Caco-2 (cell line): ENCODE measurements at regions not wholly inside any gene's neighbourhood (a gene's known extent, or its start where the extent isn't known, plus 50 kb on each side); places are given as distances from the start of the nearest gene placed in this dataset.

ENCODE experiments used
- BruUV-seq: library from RNA; stranded (reverse); fragments of 400-500 nt; replicated peaks from 2 replicates; lab custom pipeline; 2021; lab: Mats Ljungman, UMichigan
- CTCF ChIA-PET: fragments of 300-600 bp; sonication (Branson Sonifier 250); formaldehyde crosslinking; loops from one replicate; lab custom pipeline; 2022; ENCODE audit warnings: antibody characterized with exemption; lab: Charles Lee
- POLR2A ChIA-PET: fragments of 300-600 bp; sonication (Branson Sonifier 250); formaldehyde crosslinking; loops from one replicate; lab custom pipeline; 2022; ENCODE audit warnings: antibody characterized with exemption; lab: Charles Lee
- DNase-seq, 2 experiments: peaks; one replicate each; pipeline versions ENCODE4 v3.0.0 to v3.0.0-alpha.2; 2020 to 2022
- H3K27me3 ChIP-seq: replicated peaks from 2 replicates; pipeline ENCODE4 v1.6.0; 2011; ENCODE audit warnings: low read length; ENCODE audit not compliant: control insufficient read depth, insufficient read depth
- H3K36me3 ChIP-seq: 2 replicates; pipeline ENCODE4 v1.5.1; 2011; ENCODE audit warnings: low read length; ENCODE audit not compliant: control insufficient read depth, insufficient read depth
- H3K4me1 ChIP-seq: fragments of 250-450 bp; sonication (Bioruptor Pico); 2 replicates; pipeline ENCODE4 v1.5.1; 2020; ENCODE audit warnings: mild to moderate bottlenecking
- H3K4me3 ChIP-seq: 2 replicates; pipeline ENCODE4 v1.5.1; 2011; ENCODE audit warnings: low read depth, mild to moderate bottlenecking, control low read depth, low read length
- H3K9me3 ChIP-seq: fragments of 250-450 bp; sonication (Bioruptor Pico); 2 replicates; pipeline ENCODE4 v1.5.1; 2020; ENCODE audit warnings: mild to moderate bottlenecking, moderate library complexity
- H3K27ac Mint-ChIP-seq: one replicate; pipeline ENCODE4 v1.8.0; 2022; ENCODE audit warnings: mixed read lengths; ENCODE audit not compliant: unreplicated experiment
- H3K27me3 Mint-ChIP-seq: one replicate; pipeline ENCODE4 v1.8.0; 2022; ENCODE audit warnings: mixed read lengths; ENCODE audit not compliant: insufficient read depth, unreplicated experiment
- H3K36me3 Mint-ChIP-seq: one replicate; pipeline ENCODE4 v1.8.0; 2022; ENCODE audit warnings: mild to moderate bottlenecking, mixed read lengths; ENCODE audit not compliant: insufficient read depth, unreplicated experiment
- H3K4me1 Mint-ChIP-seq: one replicate; pipeline ENCODE4 v1.8.0; 2022; ENCODE audit warnings: low read depth, mixed read lengths; ENCODE audit not compliant: unreplicated experiment
- H3K4me3 Mint-ChIP-seq: one replicate; pipeline ENCODE4 v1.8.0; 2022; ENCODE audit warnings: mild to moderate bottlenecking, moderate library complexity, mixed read lengths; ENCODE audit not compliant: unreplicated experiment
- H3K9me3 Mint-ChIP-seq: one replicate; pipeline ENCODE4 v1.8.0; 2022; ENCODE audit warnings: mixed read lengths; ENCODE audit not compliant: unreplicated experiment
- CTCF ChIP-seq, 2 experiments: fragments of 200-600 bp in 1 of 2; IDR thresholded peaks; 1 replicate in 1 of 2; 2 replicates in 1 of 2; pipeline versions ENCODE4 v1.5.1 to v1.8.0; 2011 to 2022; ENCODE audit warnings: antibody characterized with exemption in 1 of 2, control low read depth in 1 of 2, inconsistent platforms in 1 of 2, low read depth in 1 of 2, low read length in 1 of 2, mild to moderate bottlenecking in 1 of 2, moderate library complexity in 1 of 2; ENCODE audit not compliant: insufficient read depth in 1 of 2, severe bottlenecking in 1 of 2, unreplicated experiment in 1 of 2
- intact Hi-C: fragments of 100-400 bp; cut with micrococcal nuclease; formaldehyde crosslinking; loops from one replicate; pipeline ENCODE4 v1.10.0; 2022; ENCODE audit not compliant: unreplicated experiment

GRCh38 chr5:167489202-167489601 lies 802.2 kb upstream of the WWC1 start:
- intact Hi-C loops = no loop called here
- TF ChIP-seq CTCF (IDR thresholded peaks at IDR 0.05; ENCODE audit: insufficient read depth in 1 of 2, low read depth in 1 of 2, low read length in 1 of 2, severe bottlenecking in 1 of 2, unreplicated experiment in 1 of 2) = no peak
- Mint-ChIP-seq H3K27me3 (peaks cover 18% of the 10 kb centered on the region), H3K27ac (no peak overlapping the region), H3K4me3 (no peak overlapping the region), H3K4me1 (no peaks in the 10 kb centered on the region), H3K9me3 (no peaks in the 10 kb centered on the region), H3K36me3 (no peaks in the 10 kb centered on the region)
- Histone ChIP-seq H3K36me3 (no peaks in the 10 kb centered on the region), H3K27me3 (no peaks in the 10 kb centered on the region), H3K4me1 (no peaks in the 10 kb centered on the region), H3K4me3 (no peak overlapping the region), H3K9me3 (no peaks in the 10 kb centered on the region)
- ChIA-PET CTCF (no interaction called here), POLR2A (no interaction called here)
- no peak for DNase-seq
- BruUV-seq = no TSS peak

DNA sequence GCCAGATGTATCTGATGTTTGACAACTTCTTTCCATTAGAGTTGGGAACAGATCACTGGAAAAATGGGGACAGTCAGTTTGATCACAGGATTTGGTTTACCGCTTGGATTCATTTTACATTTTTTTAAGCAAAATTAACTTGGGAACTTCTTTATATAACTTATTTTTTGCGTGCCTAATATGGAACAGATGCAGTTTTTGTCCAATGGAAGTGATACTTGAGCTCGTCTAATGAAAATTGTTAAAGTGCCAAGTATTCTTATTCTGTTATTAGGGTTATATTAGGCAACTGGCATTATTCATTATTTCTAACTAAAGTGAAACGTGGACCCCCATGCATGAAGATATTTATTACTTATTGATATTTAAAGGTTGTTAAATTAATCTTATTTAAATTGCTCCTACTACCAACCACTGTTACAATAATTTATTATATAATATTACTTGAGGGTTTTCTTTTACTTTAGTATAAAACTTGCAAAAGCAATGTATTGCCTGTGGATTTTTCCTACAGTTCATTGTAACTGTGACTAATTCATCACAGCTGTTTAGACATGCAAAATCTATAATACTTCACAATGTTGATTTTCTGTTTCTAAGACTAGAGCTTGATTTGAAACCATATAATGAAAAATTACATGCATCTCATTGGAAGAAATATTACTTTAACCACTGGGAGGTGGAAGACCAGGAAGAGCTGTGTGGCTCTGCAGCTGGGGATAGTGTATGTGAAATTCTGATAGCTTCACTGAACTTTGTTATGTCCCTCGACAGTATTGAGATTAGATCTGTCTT lies 787.3 kb upstream of the WWC1 start:
- TF ChIP-seq CTCF (IDR thresholded peaks at IDR 0.05; ENCODE audit: insufficient read depth in 1 of 2, low read depth in 1 of 2, low read length in 1 of 2, severe bottlenecking in 1 of 2, unreplicated experiment in 1 of 2) = no peak
- Histone ChIP-seq H3K4me1 (no peaks in the 10 kb centered on the region), H3K27me3 (no peaks in the 10 kb centered on the region), H3K4me3 (no peak overlapping the region), H3K9me3 (no peaks in the 10 kb centered on the region), H3K36me3 (no peaks in the 10 kb centered on the region)
- Mint-ChIP-seq H3K4me1 (no peaks in the 10 kb centered on the region), H3K27me3 (peaks cover 9% of the 10 kb centered on the region), H3K9me3 (no peaks in the 10 kb centered on the region), H3K36me3 (no peaks in the 10 kb centered on the region), H3K27ac (no peak overlapping the region), H3K4me3 (no peak overlapping the region)
- no peak for DNase-seq
- intact Hi-C loops = no loop called here
- ChIA-PET POLR2A (no interaction called here), CTCF (no interaction called here)
- no TSS peak for BruUV-seq

- Mint-ChIP-seq H3K9me3 (no peaks in the 10 kb centered on the region), H3K27ac (no peak overlapping the region), H3K4me1 (no peaks in the 10 kb centered on the region), H3K36me3 (no peaks in the 10 kb centered on the region), H3K27me3 (peaks cover 10% of the 10 kb centered on the region), H3K4me3 (no peak overlapping the region)
- DNase-seq = no peak
- H3K9me3 ChIP-seq = no peaks in the 10 kb centered on the region
- intact Hi-C loops = no loop called here
- ChIA-PET POLR2A (no interaction called here), CTCF (no interaction called here)
- no TSS peak for BruUV-seq
- no peak for TF ChIP-seq CTCF (IDR thresholded peaks at IDR 0.05; ENCODE audit: insufficient read depth in 1 of 2, low read depth in 1 of 2, low read length in 1 of 2, severe bottlenecking in 1 of 2, unreplicated experiment in 1 of 2)
- H3K4me3 ChIP-seq = no peak overlapping the region
- no peaks in the 10 kb centered on the region for H3K36me3 ChIP-seq
- no peaks in the 10 kb centered on the region for H3K27me3 ChIP-seq
- no peaks in the 10 kb centered on the region for H3K4me1 ChIP-seq
These were observed 783.8 kb upstream of the WWC1 start for GRCh38 chr5:167507463-167508233.
